GM18519 (cell line): ENCODE measurements at regions not wholly inside any gene's neighbourhood (a gene's known extent, or its start where the extent isn't known, plus 50 kb on each side); places are given as distances from the start of the nearest gene placed in this dataset.

Experiments
- ATAC-seq: cut with Tn5 transposase; IDR thresholded peaks from one replicate; pipeline ENCODE4 v1.9.1; 2021; ENCODE audit warnings: mild to moderate bottlenecking, moderate library complexity; ENCODE audit not compliant: unreplicated experiment, low FRiP score

- ATAC-seq: no peak
Observed at GRCh38 chr4:115865736-115866135, 752.3 kb upstream of the NDST4 start.

DNA sequence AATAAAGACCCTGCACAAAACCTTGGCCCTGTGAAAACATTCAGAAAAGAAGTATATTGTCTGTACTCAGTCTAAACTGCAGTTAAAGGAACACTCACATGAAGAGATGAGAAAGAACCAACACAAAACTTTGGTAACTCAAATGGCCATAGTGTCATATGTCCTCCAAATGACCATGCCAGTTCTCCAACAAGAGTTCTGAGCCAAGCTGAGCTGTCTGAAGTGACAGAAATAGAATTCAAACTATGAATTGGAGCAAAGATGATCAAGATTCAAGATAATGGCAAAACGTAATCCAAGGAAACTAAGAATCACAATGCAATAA is 739.3 kb upstream of the NDST4 start:
- ATAC-seq: no peak

DNA sequence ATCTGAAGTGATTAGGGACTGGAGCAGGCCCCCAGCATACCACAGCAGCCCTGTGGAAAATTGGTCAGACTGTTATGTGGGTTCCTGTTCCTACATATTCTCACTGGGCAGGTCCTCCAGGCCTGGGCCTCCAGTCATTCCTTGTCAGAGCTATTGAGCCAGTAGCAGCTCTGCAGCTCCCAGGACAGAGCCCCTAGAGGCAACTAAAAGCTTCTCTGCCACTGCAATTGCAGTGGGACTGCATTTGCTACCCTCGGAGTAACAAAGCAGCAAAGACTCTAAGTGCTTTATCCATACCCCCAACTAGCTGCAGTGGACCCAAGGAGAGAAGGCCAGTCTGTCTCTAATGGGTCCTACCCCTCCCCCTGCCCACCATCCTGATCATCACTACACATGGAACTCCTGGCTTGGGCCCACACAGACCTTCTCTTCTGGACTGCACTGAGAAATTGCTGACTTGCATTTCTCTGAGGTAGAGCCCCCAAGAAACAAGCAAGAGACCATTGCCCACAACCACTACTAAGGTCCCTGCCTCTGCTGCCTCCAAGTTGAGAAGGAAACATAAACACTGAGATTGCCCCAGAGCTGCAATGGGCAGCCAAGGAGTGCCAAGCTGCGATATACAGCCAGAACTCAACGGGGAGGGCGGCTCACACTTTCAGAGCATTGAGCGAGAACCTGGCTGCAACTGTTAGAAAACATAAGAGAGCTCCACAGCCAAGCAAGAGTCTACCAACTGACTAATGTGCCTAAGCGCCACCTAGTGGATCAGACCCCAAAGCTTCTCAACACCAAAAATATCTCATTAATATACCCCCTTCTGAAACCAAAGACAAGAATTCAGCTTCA is 738.7 kb upstream of the NDST4 start:
- peak; percentile 85 for ATAC-seq

DNA sequence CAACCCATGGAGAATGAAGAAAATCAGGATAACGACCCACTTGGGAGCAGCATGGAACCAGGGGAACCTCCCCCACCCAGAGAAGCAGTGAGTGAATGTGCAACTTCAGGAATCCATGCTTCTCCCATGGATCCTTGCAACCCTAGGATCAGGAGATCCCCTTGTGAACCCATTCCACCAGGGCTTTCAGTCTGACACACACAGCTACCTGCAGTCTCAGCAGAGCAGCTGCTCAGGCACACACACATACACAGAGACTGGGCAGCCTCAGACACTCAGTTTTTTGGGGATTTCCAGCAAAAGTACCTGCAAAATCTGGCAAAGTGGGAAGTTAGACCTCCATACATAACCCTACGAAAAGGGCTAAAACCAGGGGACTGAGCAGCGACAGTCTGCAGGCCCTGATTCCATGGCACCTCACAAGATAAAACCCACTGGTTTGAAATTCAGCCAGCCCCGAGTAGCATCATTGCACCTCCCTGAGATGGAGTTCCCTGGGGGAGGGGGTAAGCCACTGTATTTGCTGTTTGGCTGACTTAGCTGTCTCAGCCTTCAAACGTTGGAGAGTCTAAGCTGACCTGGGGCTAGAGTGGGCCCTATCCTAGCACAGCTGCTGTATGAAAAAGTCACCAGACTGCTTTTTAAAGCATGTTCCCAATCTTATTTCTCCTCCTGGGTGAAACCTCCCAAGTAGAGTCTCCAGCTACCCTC is 737.5 kb upstream of the NDST4 start:
- peak; percentile 58 for ATAC-seq

DNA sequence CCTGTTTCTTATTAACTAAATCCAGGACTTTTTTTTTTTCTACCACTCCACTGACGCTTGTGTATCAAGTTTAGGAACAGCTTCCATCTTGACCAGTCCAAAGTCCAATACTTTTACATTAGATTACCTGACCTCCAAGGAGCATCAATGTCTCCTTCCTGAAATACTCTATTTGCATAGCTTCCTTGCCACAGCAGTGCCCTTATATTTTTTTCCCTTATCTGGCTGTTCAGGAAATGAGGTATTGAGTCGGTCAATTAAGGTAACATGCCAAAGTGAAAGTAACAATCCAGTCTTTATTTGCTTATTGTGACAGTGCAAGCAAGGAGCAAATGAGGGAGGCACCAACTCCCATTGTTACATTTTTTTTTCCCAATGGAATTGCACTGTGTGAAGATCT is 730.8 kb upstream of the NDST4 start:
- no peak for ATAC-seq

DNA sequence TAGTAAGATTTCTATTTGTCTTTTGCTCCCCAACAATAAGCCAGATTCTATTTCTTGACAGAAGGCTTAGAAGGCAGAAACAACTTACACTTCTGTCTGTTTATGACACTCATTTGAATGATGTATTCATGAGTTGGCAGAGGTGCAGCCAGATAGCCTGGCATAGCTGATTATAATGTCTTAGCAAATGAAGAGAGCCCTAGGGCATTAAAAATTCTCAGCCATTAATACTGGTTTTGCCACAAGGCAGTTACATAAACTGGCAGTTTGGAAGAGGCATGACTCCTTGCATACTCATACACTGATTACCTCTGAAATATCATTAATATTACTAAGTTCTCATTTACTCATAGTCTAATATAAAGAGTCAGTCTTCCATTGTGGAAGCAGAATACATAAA is 728.5 kb upstream of the NDST4 start:
- ATAC-seq: no peak

GRCh38 chr4:115834441-115834840 is 721.0 kb upstream of the NDST4 start:
- ATAC-seq: no peak

DNA sequence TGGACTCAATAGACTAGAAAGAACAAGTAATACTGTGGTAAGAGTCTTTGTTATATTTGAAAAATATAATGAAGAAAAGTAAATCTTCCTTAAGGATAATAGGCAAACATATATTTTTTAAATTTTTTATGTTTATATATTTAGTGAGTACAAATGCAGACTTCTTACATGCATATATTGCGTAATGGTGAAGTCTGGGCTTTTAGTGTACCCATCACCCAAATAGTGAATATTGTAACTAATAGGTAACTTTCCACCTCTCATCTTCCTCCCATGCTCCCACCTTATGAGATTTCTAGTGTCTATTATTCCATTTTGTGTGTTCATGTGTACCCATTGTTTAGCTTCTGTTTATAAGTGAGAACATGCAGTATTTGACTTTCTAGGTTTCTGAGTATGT is 711.2 kb upstream of the NDST4 start:
- no peak for ATAC-seq

DNA sequence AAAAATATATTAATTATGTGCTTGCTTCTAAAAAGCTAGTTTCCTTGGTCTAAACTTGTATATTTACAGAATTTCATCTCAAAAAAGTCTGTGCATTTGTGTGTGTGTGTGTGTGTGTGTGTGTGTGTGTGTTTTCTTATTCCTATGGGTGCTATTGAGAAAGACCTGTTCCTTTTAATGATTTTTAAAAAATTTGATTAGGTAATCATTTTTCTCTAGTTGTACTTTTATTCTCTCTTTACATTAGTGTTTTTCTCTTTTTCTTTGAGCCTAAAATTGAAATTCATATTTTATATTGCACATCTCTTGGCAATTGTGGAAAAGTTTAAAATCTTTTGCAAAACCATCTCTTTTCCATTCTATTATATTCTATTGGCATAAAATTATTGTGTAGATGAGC is 690.4 kb upstream of the NDST4 start:
- ATAC-seq: no peak

DNA sequence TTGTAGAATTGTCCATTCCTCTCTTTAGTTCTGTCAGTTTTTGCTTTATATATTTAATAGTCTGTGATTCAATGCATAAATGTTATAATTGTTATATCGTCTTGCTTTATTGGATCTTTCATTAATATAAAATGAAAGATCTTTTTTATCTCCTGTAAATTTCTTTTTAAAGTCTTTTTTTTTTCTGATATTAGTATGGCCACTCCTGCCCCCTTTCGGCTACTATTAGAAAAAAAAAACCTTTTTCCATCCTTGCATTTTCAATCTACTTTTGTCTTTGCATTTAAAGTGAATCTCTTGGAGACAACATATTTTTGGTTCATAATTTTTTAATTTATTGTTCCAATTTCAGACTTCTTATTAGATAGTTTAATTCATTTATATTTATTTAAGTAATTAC is 677.4 kb upstream of the NDST4 start:
- no peak for ATAC-seq

- peak; percentile 43 for ATAC-seq
Observed at GRCh38 chr4:115781528-115782146, 668.2 kb upstream of the NDST4 start.

DNA sequence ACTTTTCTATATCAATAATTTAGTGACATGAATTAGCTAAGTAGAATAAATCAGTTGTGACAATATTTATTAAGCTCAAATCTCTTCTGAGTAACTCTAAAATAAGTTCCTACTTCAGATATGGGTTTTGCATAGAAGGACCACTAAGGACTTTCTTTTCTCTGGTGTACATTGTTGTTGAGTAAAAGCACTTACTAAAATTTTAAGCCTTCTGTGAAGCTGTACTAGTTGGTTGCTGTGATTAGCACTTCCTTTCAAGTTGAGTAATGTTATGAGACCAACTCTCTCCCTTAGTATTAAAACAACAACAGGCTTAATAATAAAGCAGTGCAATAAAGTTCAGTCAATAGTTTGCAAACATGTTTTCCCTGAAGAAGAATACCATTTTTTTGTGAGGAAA is 667.4 kb upstream of the NDST4 start:
- ATAC-seq: peak; percentile 86

DNA sequence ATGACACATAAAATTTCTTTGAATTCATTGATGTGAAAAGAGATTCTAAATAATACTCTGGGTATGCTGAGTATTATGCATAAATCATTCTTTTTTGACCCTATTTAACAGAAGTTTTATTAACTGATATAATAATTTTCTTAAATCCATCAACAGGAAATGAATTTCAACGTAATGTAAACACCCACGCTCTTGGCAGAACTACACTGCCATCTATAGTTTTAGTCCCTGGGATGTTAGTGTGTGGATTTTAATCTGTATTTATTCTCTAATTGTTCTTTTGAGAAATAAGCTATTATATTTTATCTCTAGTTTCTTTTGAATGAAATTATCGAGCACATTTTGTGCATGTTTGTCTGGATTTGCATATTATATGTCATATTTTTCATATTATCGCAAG is 666.8 kb upstream of the NDST4 start:
- no peak for ATAC-seq

DNA sequence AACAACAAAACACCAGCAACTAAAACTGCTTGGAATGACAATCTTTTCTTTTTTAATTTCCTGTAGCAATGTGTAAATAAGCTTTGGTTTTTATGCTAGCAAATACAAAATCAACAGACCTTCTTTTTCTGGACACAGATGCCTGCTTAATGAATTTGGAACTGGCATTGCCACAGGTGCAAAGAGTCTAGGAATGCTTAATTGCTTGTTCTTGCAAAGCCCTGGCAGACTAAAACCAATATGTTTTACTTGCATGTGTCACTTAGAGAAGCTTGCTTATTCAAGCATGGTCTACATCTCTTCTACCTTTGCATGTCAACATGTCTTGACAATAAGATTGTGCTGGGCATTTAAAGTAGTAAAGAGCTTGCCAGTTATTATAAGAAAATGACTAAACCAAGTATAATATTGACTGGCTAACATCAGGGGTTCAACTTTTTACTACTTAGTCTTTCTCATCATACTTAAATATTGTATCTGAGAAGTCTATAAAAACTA is 656.7 kb upstream of the NDST4 start:
- ATAC-seq: no peak

DNA sequence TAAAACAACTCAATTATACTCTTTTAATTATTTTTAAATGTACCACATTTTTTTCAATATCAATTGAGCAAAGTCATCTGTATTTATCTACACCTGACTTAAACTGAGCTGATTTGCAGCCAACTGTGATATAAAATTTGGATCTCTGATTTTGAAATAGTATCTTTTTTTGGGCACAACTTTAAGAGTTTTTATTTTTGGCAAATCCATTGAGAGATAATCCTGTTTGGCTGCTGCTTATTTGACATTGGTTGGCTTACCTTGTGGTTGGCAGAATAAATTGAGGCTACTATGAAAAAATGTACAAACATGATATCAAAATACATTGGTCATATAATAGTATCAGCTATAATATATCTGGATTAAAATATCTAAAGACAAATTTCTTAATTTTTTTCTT is 656.0 kb upstream of the NDST4 start:
- no peak for ATAC-seq

DNA sequence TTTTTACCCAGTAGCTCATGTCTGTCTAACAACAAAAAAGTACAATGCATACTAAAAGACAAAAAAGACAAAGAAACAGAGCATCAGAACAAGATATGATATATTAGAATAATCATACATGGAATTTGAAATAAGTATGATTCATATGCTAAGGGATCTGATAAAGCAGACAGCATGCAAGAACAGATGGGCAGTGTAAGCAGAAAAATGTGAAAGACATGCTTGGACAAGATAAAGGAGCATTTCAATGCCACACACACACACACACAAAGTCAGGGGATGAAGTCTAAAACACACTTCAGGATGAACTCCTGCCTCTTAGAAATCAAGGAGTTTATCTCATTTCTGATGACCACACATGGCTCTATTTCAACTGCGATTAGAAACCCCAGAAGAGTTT is 649.6 kb upstream of the NDST4 start:
- no peak for ATAC-seq

- no peak for ATAC-seq
Observed at GRCh38 chr4:115759231-115759630, 645.8 kb upstream of the NDST4 start.

GRCh38 chr4:115749404-115749803 is 636.0 kb upstream of the NDST4 start:
- no peak for ATAC-seq

DNA sequence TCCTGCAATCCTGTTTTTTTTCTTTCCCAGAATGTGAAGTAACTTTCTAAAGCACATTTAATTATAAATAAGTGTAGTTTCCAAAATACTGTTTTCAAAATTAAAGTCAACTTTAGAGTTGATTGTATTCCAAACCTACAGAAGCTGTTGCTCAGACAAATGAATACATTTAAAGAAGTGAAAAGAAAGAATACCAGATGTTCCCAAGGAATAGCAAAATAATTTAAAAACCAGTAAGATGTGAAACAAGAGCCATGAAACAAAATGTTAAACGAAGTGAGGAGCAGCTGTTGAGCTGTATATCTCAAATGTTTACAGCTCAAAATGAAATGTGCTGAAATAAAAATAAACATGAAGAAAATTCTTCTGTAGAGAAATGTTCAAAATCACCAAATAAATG is 627.4 kb upstream of the NDST4 start:
- ATAC-seq: no peak

- ATAC-seq: no peak
Observed at GRCh38 chr4:115729739-115730266, 616.4 kb upstream of the NDST4 start.

DNA sequence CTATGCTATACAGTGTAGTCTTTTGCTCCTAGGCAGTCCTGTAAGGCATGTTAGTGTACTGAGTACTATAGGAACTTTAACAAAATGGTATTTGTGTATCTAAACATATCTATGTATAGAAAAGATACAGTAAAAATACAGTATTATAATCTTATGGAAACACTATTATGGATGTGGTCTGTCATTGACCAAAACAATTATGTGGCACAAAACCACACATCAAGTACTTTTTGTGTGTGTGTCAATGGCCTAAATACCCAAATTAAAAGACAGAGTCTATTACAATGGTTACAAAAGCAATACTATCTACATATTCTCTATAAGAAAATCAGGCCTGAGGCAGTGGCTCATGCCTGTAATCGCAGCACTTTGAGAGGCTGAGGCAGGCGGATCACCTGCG is 610.2 kb upstream of the NDST4 start:
- no peak for ATAC-seq
